Activated CD8-positive, alpha-beta T cell treated with anti-CD3 and anti-CD28 coated beads, Interleukin-2, amount 10 ng/mL, durations not matched to agents 7 days and 5 days (primary cell): ENCODE measurements at regions not wholly inside any gene's neighbourhood (a gene's known extent, or its start where the extent isn't known, plus 50 kb on each side); places are given as distances from the start of the nearest gene placed in this dataset.

Experiments used
- ATAC-seq: fragments of 150-1000 bp; cut with Tn5 transposase; one replicate; pipeline ENCODE4 v1.10.0; 2021; ENCODE audit warnings: moderate library complexity
- CTCF ChIA-PET: fragments of 350-600 bp; sonication (Branson Sonifier 250); formaldehyde crosslinking; loops from one replicate; lab custom pipeline; 2021; ENCODE audit warnings: antibody characterized with exemption; lab: Charles Lee
- POLR2A ChIA-PET: fragments of 350-600 bp; sonication (Branson Sonifier 250); formaldehyde crosslinking; loops from one replicate; lab custom pipeline; 2021; ENCODE audit warnings: antibody characterized with exemption; lab: Charles Lee
- DNase-seq: peaks from one replicate; pipeline ENCODE4 v3.0.0-alpha.2; 2020
- H3K27ac Mint-ChIP-seq: one replicate; pipeline ENCODE4 v1.8.0; 2021; ENCODE audit warnings: mild to moderate bottlenecking, mixed read lengths
- H3K27me3 Mint-ChIP-seq: one replicate; pipeline ENCODE4 v1.8.0; 2021; ENCODE audit warnings: low read depth, mixed read lengths
- H3K36me3 Mint-ChIP-seq: one replicate; pipeline ENCODE4 v1.8.0; 2021; ENCODE audit warnings: low read depth, mixed read lengths
- H3K4me1 Mint-ChIP-seq: one replicate; pipeline ENCODE4 v1.8.0; 2021; ENCODE audit warnings: low read depth, mixed read lengths
- H3K4me3 Mint-ChIP-seq: one replicate; pipeline ENCODE4 v1.8.0; 2021; ENCODE audit warnings: mild to moderate bottlenecking, mixed read lengths
- H3K9me3 Mint-ChIP-seq: one replicate; pipeline ENCODE4 v1.8.0; 2022; ENCODE audit warnings: mixed read lengths; ENCODE audit not compliant: insufficient read depth

DNA sequence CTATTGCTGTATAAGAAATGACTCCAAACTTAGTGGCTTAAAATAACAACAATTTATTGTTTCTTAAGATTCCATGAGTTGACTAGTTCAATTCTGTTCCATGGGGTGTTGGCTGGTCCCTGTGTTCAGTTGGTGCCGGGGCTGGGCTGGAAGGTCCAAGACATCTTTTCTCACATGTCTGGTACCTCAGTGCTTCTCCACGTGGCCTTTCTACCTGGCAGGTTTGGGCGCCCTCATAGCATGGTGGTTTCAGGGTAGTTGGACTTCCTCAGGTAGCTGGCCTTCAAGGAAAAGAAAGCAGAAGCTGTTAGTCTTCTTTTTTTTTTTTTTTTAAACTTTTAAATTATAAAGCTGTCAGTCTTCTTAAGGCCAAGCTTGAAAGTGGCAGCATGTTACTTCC, 104.6 kb upstream of the LIMCH1 start:
- ATAC-seq, result no peak
- ChIA-PET CTCF (no interaction called here), POLR2A (no interaction called here)
- DNase-seq, result no peak
- Mint-ChIP-seq H3K9me3 (no peaks in the 10 kb centered on the region), H3K27ac (no peak overlapping the region), H3K36me3 (no peaks in the 10 kb centered on the region), H3K4me3 (no peak overlapping the region), H3K27me3 (no peaks in the 10 kb centered on the region), H3K4me1 (no peaks in the 10 kb centered on the region)

DNA sequence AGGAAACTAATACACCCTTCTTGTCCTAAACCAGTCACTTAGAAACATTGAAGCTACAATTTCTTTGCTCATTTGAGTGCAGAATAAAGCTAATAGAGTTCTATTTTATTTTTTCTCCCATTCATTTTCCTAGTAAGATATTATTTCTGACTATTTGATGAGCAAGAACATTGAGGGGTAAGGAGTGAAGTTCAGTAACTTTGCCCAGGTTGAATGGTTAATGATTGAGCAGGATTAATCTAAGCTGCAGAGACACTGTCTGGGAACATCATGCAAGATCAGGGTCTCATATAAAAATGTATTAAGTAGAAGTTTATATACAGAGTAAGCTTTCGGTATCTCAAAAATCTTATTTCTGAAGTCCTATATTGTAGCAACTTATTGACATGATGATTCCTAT, 102.4 kb upstream of the LIMCH1 start:
- Mint-ChIP-seq H3K27ac (no peak overlapping the region), H3K4me1 (no peaks in the 10 kb centered on the region), H3K9me3 (no peaks in the 10 kb centered on the region), H3K36me3 (no peaks in the 10 kb centered on the region), H3K4me3 (no peak overlapping the region), H3K27me3 (no peaks in the 10 kb centered on the region)
- POLR2A ChIA-PET, result no interaction called here
- CTCF ChIA-PET, result no interaction called here
- ATAC-seq (no peak), DNase-seq (no peak)

DNA sequence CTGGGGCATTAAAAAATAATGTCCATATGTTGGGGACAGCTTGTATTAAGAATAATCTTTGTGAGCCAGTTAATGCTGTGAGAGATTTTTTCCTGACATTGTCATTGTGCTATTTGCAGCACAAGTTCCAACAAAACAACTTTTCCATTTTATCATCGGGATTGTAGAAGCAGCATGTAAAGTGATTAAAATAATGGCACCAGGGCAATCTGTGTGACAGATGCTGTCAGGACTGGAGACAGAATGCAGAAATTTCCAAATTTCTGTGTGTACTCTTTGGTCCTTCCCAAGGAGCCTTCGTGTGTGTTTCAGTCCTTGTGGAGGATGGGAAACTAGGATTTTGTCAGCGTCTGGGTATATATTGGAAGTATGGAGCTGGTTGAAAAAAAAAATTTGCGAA, 101.5 kb upstream of the LIMCH1 start:
- Mint-ChIP-seq H3K27me3 (no peaks in the 10 kb centered on the region), H3K4me3 (no peak overlapping the region), H3K4me1 (no peaks in the 10 kb centered on the region), H3K9me3 (no peaks in the 10 kb centered on the region), H3K36me3 (no peaks in the 10 kb centered on the region), H3K27ac (no peak overlapping the region)
- ChIA-PET POLR2A (no interaction called here), CTCF (no interaction called here)
- ATAC-seq (no peak), DNase-seq (no peak)

DNA sequence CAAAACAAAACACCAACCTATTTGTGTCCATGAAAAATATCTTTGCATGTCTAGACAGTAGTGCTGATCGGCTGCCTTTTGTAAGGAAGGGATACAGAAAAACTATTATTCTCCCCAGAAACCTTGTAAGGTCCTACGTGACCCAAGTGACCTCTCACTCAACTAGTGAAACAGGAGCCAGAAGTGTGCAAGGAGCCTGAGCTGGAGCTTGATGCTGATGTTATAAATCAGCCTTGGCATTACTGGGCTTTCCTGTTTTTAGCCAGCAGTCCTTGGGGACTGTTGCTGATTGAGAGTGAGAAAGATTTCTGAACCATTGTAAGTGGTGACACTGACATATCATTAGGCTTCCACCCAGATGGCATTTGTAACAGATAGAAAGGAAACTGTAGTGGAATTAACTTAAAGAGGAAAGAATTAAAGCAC, 100.8 kb upstream of the LIMCH1 start:
- no peak overlapping the region for H3K27ac Mint-ChIP-seq
- DNase-seq, result no peak
- no peak for ATAC-seq
- H3K36me3 Mint-ChIP-seq, result no peaks in the 10 kb centered on the region
- no peak overlapping the region for H3K4me3 Mint-ChIP-seq
- no peaks in the 10 kb centered on the region for H3K9me3 Mint-ChIP-seq
- H3K27me3 Mint-ChIP-seq, result no peaks in the 10 kb centered on the region
- CTCF ChIA-PET, result no interaction called here
- POLR2A ChIA-PET, result no interaction called here
- H3K4me1 Mint-ChIP-seq, result no peaks in the 10 kb centered on the region

DNA sequence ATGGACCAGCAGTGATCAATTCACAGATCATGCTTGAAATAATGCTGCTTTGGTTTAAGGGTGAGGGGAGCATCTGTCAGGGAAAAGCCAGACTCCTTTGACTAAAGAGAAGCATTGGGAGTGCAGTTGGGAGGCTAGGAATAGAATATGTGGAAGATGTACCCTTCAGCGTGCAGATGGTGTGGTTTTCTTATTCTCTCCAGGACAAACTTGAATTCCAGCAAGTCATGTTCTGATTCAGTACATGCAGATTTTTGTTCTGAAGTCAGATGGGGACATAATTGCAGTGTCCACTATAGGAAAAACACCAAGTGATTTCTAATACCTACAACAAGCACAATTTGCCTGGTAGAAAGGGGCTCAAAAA, 99.0 kb upstream of the LIMCH1 start:
- Mint-ChIP-seq H3K27me3 (no peaks in the 10 kb centered on the region), H3K4me3 (no peak overlapping the region), H3K27ac (no peak overlapping the region), H3K4me1 (no peaks in the 10 kb centered on the region), H3K36me3 (no peaks in the 10 kb centered on the region), H3K9me3 (no peaks in the 10 kb centered on the region)
- ChIA-PET CTCF (no interaction called here), POLR2A (no interaction called here)
- DNase-seq, result no peak
- ATAC-seq, result no peak

DNA sequence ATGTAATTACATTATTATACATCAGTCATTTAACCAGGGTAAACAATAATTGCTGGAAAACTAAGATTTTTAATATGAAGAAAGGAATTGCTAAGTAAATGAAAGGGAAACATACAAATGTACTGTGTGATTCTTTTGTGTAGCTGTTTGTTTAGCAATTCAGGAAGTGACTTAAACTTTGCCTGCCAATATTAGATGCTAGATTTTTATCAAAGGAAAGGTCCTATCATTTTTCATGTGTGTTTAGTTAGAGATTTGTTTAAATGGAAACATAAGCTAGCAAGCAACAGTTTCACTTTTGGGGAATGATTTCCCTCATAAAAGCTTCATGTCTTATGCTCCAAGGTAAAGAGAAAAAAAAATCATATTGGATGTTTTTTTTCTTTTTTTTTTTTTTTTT, 95.1 kb upstream of the LIMCH1 start:
- H3K27me3 Mint-ChIP-seq, result no peaks in the 10 kb centered on the region
- no peak overlapping the region for H3K27ac Mint-ChIP-seq
- no peaks in the 10 kb centered on the region for H3K9me3 Mint-ChIP-seq
- H3K36me3 Mint-ChIP-seq, result no peaks in the 10 kb centered on the region
- CTCF ChIA-PET, result no interaction called here
- no peak overlapping the region for H3K4me3 Mint-ChIP-seq
- ATAC-seq, result no peak
- POLR2A ChIA-PET, result no interaction called here
- no peaks in the 10 kb centered on the region for H3K4me1 Mint-ChIP-seq
- no peak for DNase-seq

DNA sequence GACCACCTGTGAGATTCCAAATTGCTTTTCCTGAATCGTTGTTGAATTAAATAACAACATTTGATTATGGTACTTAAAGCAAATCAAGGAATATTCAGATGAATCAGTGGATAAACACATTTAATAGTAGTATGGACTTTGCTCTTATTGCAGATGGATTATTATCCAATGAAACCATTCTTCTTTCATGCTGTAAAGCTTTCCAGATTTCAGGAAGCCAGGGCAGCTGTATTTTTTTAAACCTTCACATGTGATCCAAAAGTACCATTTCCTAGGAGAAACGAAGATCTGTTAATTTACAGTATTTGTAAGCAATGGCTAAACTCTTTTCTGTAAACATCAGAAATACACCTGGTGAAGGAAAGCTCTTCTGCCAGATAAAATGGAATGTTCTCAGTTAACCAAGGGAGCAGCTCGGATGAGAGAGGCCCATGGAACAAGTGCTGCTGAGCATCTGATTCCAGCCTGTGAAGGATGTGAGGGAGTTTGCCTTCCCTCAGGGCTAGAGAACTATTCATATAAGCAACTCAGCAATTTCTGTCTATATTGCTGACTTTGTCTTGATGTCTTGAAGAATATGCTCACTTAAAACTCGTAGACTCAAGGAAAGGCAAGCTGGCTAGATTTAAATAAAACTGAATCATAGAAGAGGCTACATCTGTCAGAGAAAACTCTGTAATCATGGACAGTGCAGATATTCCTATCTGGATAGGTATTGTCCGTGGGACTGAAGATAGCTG, 94.4 kb upstream of the LIMCH1 start:
- no peak for DNase-seq
- no peak overlapping the region for H3K27ac Mint-ChIP-seq
- POLR2A ChIA-PET, result no interaction called here
- H3K36me3 Mint-ChIP-seq, result no peaks in the 10 kb centered on the region
- H3K4me1 Mint-ChIP-seq, result no peaks in the 10 kb centered on the region
- no peaks in the 10 kb centered on the region for H3K27me3 Mint-ChIP-seq
- CTCF ChIA-PET, result no interaction called here
- H3K4me3 Mint-ChIP-seq, result no peak overlapping the region
- H3K9me3 Mint-ChIP-seq, result no peaks in the 10 kb centered on the region
- no peak for ATAC-seq

DNA sequence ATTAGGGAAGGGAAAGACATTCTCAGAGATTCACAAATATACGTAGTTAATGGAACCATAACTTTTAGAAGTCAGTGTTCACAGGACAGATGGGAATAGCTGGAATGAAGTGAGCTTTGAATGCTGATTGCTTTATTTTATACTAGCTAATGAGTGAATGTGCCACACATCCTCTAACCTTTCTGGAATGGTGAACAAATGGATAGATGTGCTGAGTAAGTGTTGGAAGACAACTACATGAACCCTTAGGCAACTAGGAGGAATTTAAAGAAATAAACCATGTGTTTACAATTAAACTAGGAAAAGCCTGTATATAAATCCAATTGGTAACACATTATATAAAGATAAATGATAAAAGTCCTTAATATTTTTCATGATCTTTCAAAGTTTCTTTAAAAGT, 91.6 kb upstream of the LIMCH1 start:
- POLR2A ChIA-PET, result no interaction called here
- Mint-ChIP-seq H3K9me3 (no peaks in the 10 kb centered on the region), H3K27ac (no peak overlapping the region), H3K4me3 (no peak overlapping the region), H3K4me1 (no peaks in the 10 kb centered on the region), H3K27me3 (no peaks in the 10 kb centered on the region), H3K36me3 (no peaks in the 10 kb centered on the region)
- no peak for ATAC-seq
- CTCF ChIA-PET, result no interaction called here
- no peak for DNase-seq

DNA sequence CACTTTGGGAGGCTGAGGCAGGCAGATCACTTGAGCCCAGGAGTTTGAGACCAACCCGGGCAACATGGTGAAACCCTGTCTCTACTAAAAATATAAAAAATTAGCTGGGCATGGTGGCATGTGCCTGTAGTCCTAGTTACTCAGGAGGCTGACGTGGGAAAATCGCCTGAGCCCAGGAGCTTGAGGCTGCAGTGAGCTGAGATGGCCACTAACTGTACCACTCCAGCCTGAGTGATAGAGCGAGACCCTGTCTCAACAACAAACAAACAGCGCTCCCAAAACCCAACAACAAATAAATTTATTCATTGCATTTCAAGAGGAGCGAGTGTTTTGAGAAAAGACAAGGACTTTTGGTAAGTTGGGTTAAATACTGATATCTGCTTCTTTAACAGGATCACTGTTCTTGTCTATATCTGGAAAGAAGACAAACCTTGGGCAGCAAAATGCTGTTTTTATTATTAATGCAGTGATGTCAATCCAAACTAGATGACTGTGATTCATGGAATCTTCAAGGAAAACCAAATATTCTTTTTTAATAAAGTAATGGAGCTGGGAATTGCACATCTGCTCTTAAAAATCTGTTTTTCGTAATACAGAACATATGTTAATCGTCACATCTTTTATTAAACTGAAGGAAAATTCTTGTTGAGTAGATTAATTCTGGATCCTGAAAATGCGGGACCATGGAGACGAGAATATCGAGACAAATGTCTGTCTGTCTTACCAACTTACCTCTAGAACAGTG, 90.8 kb upstream of the LIMCH1 start:
- Mint-ChIP-seq H3K36me3 (no peaks in the 10 kb centered on the region), H3K27me3 (no peaks in the 10 kb centered on the region), H3K27ac (no peak overlapping the region), H3K9me3 (no peaks in the 10 kb centered on the region), H3K4me3 (no peak overlapping the region), H3K4me1 (no peaks in the 10 kb centered on the region)
- ATAC-seq (no peak), DNase-seq (no peak)
- CTCF ChIA-PET, result no interaction called here
- POLR2A ChIA-PET, result no interaction called here

DNA sequence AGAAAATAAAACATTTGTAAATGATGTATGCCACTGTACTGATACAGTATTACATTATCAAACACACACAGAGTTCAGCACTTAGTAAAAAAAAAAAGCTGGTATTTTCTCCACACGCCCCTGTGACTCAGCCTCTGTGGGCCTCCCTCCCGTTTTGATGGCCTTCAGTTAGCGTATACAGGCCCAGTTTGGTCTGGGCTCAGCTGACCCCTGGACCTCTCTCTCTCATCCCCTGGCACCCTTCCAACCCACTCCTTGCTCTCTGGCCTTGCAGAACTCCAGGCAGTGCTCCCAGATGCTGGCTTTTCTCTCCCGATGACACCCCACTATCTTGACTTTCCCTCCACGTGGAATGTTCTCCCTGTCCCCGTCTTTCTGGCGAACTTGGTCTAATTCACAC, 89.0 kb upstream of the LIMCH1 start:
- Mint-ChIP-seq H3K27ac (no peak overlapping the region), H3K36me3 (no peaks in the 10 kb centered on the region), H3K4me1 (no peaks in the 10 kb centered on the region), H3K4me3 (no peak overlapping the region), H3K27me3 (no peaks in the 10 kb centered on the region), H3K9me3 (no peaks in the 10 kb centered on the region)
- ATAC-seq, result no peak
- DNase-seq, result no peak
- ChIA-PET CTCF (interaction anchor here (0.7 kb wide), 1 partner anchor 167 kb away, joined by 3 read pairs; no protein-coding TSS in a partner anchor), POLR2A (no interaction called here)

DNA sequence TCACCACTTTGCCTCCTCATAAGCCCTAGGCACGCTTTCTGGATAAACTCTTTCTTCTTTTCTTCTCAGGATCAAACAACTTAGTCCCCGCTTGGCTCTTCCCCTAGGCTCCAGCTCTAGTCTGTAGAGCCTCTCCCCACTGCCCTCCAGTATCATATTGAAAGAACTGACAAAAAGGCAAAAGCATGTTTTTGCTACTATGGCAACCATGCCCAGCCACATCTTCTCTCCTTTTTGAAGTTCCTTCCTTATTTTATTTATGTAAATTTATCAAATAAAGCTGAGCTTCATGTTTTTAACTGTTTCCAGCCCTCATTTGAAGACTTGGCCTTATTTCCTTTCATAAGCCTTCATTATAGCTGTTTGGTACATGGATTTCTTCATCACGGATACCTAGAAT, 86.0 kb upstream of the LIMCH1 start:
- no peak overlapping the region for H3K27ac Mint-ChIP-seq
- no peak for DNase-seq
- no peaks in the 10 kb centered on the region for H3K27me3 Mint-ChIP-seq
- POLR2A ChIA-PET, result no interaction called here
- CTCF ChIA-PET, result no interaction called here
- no peaks in the 10 kb centered on the region for H3K9me3 Mint-ChIP-seq
- ATAC-seq, result no peak
- no peaks in the 10 kb centered on the region for H3K36me3 Mint-ChIP-seq
- H3K4me1 Mint-ChIP-seq, result no peaks in the 10 kb centered on the region
- H3K4me3 Mint-ChIP-seq, result no peak overlapping the region

DNA sequence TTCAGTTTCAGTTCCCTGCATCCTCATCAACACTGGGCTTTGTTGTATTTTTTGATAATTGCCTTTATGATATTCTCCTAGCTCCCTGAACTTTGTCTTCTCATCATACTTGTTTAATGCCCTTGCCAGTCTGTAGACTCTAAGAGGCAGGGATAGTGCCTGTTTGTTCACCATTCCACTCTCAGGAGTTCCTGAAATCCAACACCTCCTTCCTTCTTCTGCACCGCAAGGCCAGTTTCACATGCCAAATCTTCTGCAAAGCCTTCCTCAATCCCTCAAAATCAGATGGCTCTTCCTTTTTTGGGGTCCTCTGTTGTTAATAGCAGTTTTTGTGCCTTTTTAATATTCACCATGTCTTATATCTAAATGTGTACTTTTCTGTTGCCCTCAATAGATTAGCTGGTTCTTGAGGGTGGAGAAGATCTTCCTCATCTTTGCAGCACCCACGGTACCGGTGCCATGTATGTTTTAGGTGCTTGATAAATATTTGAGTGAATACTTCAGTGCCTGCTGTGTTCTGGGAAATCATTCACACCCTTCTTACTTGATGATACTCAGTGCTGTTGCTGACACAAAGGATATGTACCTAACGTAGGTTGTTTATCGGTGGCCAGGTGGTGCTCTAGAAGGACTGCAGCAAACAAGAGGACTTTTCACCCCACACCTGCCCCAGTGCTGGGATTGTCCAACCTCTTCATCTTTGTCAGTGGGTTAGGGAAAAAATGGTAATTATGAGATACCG, 85.3 kb upstream of the LIMCH1 start:
- DNase-seq, result no peak
- no peaks in the 10 kb centered on the region for H3K36me3 Mint-ChIP-seq
- no peaks in the 10 kb centered on the region for H3K27me3 Mint-ChIP-seq
- no peak overlapping the region for H3K4me3 Mint-ChIP-seq
- CTCF ChIA-PET, result no interaction called here
- POLR2A ChIA-PET, result no interaction called here
- H3K4me1 Mint-ChIP-seq, result no peaks in the 10 kb centered on the region
- no peaks in the 10 kb centered on the region for H3K9me3 Mint-ChIP-seq
- H3K27ac Mint-ChIP-seq, result no peak overlapping the region
- ATAC-seq, result no peak
